GM23338 (cell line): ENCODE measurements at regions not wholly inside any gene's neighbourhood (a gene's known extent, or its start where the extent isn't known, plus 50 kb on each side); places are given as distances from the start of the nearest gene placed in this dataset.

ENCODE experiments used
- ATAC-seq: fragments of 200-7000 bp; cut with Tn5 transposase; 3 replicates; pipeline ENCODE4 v1.9.1; 2020
- DNase-seq: peaks from one replicate; pipeline ENCODE4 v3.0.0-alpha.2; 2015; ENCODE audit warnings: low spot score
- H2AFZ ChIP-seq: fragments of 200-600 bp; sonication (generic); 2 replicates; pipeline ENCODE4 v1.8.0; 2016; ENCODE audit warnings: antibody characterized with exemption, mild to moderate bottlenecking, moderate library complexity
- H3F3A ChIP-seq: fragments of 200-600 bp; sonication (generic); replicated peaks from 2 replicates; pipeline ENCODE4 v1.8.0; 2017; ENCODE audit warnings: antibody characterized with exemption, mixed run types, low read depth
- H3K27ac ChIP-seq: fragments of 200-600 bp; sonication (generic); 2 replicates; pipeline ENCODE4 v1.6.1; 2016; ENCODE audit warnings: low read depth
- H3K27me3 ChIP-seq: fragments of 200-600 bp; sonication (generic); 2 replicates; pipeline ENCODE4 v1.8.0; 2016; ENCODE audit warnings: mild to moderate bottlenecking, mixed run types, moderate library complexity; ENCODE audit not compliant: insufficient read depth
- H3K36me3 ChIP-seq: fragments of 200-600 bp; sonication (generic); 2 replicates; pipeline ENCODE4 v1.8.0; 2016; ENCODE audit warnings: mild to moderate bottlenecking; ENCODE audit not compliant: insufficient read depth
- H3K4me1 ChIP-seq: fragments of 200-600 bp; sonication (generic); 2 replicates; pipeline ENCODE4 v1.8.0; 2016; ENCODE audit warnings: mild to moderate bottlenecking, moderate library complexity; ENCODE audit not compliant: insufficient read depth
- H3K4me2 ChIP-seq: fragments of 200-600 bp; sonication (generic); 2 replicates; pipeline ENCODE4 v1.7.1; 2017; ENCODE audit warnings: mixed run types
- H3K4me3 ChIP-seq: fragments of 200-600 bp; sonication (generic); 2 replicates; pipeline ENCODE4 v1.6.1; 2016; ENCODE audit warnings: mixed run types
- H3K79me2 ChIP-seq: fragments of 200-600 bp; sonication (generic); replicated peaks from 2 replicates; pipeline ENCODE4 v1.8.0; 2017; ENCODE audit warnings: mild to moderate bottlenecking; ENCODE audit not compliant: insufficient read depth
- H3K9me2 ChIP-seq: fragments of 200-600 bp; sonication (generic); 2 replicates; pipeline ENCODE4 v1.8.0; 2017; ENCODE audit not compliant: insufficient read depth
- H4K20me1 ChIP-seq: fragments of 200-600 bp; sonication (generic); replicated peaks from 2 replicates; pipeline ENCODE4 v1.8.0; 2017; ENCODE audit warnings: mild to moderate bottlenecking; ENCODE audit not compliant: insufficient read depth
- H3K27ac Mint-ChIP-seq: 2 replicates; pipeline ENCODE4 v1.8.0; 2020; ENCODE audit warnings: inconsistent platforms, mild to moderate bottlenecking, moderate library complexity, mixed read lengths
- H3K27me3 Mint-ChIP-seq: 3 replicates; pipeline ENCODE4 v1.8.0; 2022; ENCODE audit warnings: low read depth, mild to moderate bottlenecking, moderate library complexity, mixed read lengths, inconsistent platforms; ENCODE audit not compliant: insufficient read depth, poor library complexity
- H3K36me3 Mint-ChIP-seq: 3 replicates; pipeline ENCODE4 v1.8.0; 2021; ENCODE audit warnings: low read depth, mild to moderate bottlenecking, inconsistent platforms, moderate library complexity, mixed read lengths
- H3K4me1 Mint-ChIP-seq: 3 replicates; pipeline ENCODE4 v1.8.0; 2020; ENCODE audit warnings: mild to moderate bottlenecking, inconsistent platforms, mixed read lengths
- H3K4me3 Mint-ChIP-seq: 3 replicates; pipeline ENCODE4 v1.8.0; 2021; ENCODE audit warnings: moderate library complexity, mild to moderate bottlenecking, inconsistent platforms, mixed read lengths
- H3K9me3 Mint-ChIP-seq: 3 replicates; pipeline ENCODE4 v1.8.0; 2020; ENCODE audit warnings: moderate library complexity, mild to moderate bottlenecking, inconsistent platforms, mixed read lengths
- NANOG ChIP-seq: IDR thresholded peaks from 2 replicates; pipeline ENCODE4 v1.6.1; 2016; ENCODE audit warnings: antibody characterized with exemption, borderline replicate concordance
- TF ChIP-seq, protein P1 (sequence below): IDR thresholded peaks from one replicate; pipeline ENCODE4 v1.6.1; 2018; ENCODE audit warnings: antibody characterized with exemption; ENCODE audit not compliant: unreplicated experiment
- TF ChIP-seq, protein P2 (sequence below): fragments of 250-450 bp; sonication (Bioruptor Pico); IDR thresholded peaks from 2 replicates; pipeline ENCODE4 v1.5.0; 2020; ENCODE audit warnings: mild to moderate bottlenecking, moderate library complexity

DNA sequence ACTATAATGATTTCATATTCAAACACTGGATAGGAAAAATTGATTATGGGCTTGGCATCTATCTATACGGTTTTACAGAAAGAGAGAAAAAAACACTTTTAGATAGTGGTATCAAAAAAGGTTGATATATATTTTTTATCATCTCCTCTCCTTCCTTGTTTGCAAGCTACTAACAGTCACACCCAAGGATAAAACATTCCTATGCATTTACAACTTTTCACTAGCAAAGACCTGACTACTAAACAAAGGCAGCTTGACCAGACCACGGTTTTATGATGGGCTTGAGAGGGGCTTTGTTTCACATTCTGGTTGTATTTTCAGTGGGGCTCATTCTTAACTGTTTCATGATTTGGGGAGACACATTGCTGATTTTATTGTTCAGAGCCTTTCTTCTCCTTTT lies 477.6 kb upstream of the CITED2 start:
- peak overlapping the region; percentile 44; the same call in 1 of the 2 replicates for H2AFZ ChIP-seq
- TF ChIP-seq, protein P1, sequence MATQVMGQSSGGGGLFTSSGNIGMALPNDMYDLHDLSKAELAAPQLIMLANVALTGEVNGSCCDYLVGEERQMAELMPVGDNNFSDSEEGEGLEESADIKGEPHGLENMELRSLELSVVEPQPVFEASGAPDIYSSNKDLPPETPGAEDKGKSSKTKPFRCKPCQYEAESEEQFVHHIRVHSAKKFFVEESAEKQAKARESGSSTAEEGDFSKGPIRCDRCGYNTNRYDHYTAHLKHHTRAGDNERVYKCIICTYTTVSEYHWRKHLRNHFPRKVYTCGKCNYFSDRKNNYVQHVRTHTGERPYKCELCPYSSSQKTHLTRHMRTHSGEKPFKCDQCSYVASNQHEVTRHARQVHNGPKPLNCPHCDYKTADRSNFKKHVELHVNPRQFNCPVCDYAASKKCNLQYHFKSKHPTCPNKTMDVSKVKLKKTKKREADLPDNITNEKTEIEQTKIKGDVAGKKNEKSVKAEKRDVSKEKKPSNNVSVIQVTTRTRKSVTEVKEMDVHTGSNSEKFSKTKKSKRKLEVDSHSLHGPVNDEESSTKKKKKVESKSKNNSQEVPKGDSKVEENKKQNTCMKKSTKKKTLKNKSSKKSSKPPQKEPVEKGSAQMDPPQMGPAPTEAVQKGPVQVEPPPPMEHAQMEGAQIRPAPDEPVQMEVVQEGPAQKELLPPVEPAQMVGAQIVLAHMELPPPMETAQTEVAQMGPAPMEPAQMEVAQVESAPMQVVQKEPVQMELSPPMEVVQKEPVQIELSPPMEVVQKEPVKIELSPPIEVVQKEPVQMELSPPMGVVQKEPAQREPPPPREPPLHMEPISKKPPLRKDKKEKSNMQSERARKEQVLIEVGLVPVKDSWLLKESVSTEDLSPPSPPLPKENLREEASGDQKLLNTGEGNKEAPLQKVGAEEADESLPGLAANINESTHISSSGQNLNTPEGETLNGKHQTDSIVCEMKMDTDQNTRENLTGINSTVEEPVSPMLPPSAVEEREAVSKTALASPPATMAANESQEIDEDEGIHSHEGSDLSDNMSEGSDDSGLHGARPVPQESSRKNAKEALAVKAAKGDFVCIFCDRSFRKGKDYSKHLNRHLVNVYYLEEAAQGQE, result no peak
- TF ChIP-seq NANOG, result no peak
- TF ChIP-seq, protein P2, sequence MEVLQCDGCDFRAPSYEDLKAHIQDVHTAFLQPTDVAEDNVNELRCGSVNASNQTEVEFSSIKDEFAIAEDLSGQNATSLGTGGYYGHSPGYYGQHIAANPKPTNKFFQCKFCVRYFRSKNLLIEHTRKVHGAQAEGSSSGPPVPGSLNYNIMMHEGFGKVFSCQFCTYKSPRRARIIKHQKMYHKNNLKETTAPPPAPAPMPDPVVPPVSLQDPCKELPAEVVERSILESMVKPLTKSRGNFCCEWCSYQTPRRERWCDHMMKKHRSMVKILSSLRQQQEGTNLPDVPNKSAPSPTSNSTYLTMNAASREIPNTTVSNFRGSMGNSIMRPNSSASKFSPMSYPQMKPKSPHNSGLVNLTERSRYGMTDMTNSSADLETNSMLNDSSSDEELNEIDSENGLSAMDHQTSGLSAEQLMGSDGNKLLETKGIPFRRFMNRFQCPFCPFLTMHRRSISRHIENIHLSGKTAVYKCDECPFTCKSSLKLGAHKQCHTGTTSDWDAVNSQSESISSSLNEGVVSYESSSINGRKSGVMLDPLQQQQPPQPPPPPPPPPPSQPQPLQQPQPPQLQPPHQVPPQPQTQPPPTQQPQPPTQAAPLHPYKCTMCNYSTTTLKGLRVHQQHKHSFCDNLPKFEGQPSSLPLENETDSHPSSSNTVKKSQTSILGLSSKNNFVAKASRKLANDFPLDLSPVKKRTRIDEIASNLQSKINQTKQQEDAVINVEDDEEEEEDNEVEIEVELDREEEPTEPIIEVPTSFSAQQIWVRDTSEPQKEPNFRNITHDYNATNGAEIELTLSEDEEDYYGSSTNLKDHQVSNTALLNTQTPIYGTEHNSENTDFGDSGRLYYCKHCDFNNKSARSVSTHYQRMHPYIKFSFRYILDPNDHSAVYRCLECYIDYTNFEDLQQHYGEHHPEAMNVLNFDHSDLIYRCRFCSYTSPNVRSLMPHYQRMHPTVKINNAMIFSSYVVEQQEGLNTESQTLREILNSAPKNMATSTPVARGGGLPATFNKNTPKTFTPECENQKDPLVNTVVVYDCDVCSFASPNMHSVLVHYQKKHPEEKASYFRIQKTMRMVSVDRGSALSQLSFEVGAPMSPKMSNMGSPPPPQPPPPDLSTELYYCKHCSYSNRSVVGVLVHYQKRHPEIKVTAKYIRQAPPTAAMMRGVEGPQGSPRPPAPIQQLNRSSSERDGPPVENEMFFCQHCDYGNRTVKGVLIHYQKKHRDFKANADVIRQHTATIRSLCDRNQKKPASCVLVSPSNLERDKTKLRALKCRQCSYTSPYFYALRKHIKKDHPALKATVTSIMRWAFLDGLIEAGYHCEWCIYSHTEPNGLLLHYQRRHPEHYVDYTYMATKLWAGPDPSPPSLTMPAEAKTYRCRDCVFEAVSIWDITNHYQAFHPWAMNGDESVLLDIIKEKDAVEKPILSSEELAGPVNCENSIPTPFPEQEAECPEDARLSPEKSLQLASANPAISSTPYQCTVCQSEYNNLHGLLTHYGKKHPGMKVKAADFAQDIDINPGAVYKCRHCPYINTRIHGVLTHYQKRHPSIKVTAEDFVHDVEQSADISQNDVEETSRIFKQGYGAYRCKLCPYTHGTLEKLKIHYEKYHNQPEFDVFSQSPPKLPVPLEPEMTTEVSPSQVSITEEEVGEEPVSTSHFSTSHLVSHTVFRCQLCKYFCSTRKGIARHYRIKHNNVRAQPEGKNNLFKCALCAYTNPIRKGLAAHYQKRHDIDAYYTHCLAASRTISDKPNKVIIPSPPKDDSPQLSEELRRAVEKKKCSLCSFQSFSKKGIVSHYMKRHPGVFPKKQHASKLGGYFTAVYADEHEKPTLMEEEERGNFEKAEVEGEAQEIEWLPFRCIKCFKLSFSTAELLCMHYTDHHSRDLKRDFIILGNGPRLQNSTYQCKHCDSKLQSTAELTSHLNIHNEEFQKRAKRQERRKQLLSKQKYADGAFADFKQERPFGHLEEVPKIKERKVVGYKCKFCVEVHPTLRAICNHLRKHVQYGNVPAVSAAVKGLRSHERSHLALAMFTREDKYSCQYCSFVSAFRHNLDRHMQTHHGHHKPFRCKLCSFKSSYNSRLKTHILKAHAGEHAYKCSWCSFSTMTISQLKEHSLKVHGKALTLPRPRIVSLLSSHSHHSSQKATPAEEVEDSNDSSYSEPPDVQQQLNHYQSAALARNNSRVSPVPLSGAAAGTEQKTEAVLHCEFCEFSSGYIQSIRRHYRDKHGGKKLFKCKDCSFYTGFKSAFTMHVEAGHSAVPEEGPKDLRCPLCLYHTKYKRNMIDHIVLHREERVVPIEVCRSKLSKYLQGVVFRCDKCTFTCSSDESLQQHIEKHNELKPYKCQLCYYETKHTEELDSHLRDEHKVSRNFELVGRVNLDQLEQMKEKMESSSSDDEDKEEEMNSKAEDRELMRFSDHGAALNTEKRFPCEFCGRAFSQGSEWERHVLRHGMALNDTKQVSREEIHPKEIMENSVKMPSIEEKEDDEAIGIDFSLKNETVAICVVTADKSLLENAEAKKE (CRISPR knock-in tag), result no peak
- Mint-ChIP-seq H3K27ac (no peak overlapping the region), H3K27me3 (peaks cover 2% of the 10 kb centered on the region), H3K9me3 (no peaks in the 10 kb centered on the region), H3K4me3 (no peak overlapping the region), H3K36me3 (no peaks in the 10 kb centered on the region), H3K4me1 (peaks cover 18% of the 10 kb centered on the region; the same call in 2 of the 3 replicates)
- DNase-seq (no peak), ATAC-seq (no peak)
- peaks cover under 1% of the 10 kb centered on the region for H3K4me1 ChIP-seq
- no peak overlapping the region for H3K4me2 ChIP-seq
- H3F3A ChIP-seq, result no peaks in the 10 kb centered on the region
- H3K9me2 ChIP-seq, result no peaks in the 10 kb centered on the region; the same call in 1 of the 2 replicates
- no peaks in the 10 kb centered on the region for H4K20me1 ChIP-seq
- no peaks in the 10 kb centered on the region for H3K27me3 ChIP-seq
- H3K4me3 ChIP-seq, result no peak overlapping the region
- no peaks in the 10 kb centered on the region for H3K36me3 ChIP-seq
- H3K79me2 ChIP-seq, result no peaks in the 10 kb centered on the region
- no peak overlapping the region for H3K27ac ChIP-seq
